Astrocyte of the hippocampus (primary cell): ENCODE measurements at regions not wholly inside any gene's neighbourhood (a gene's known extent, or its start where the extent isn't known, plus 50 kb on each side); places are given as distances from the start of the nearest gene placed in this dataset.

Experiments used
- DNase-seq: peaks from one replicate; pipeline ENCODE4 v3.0.0; 2011; ENCODE audit warnings: low read depth, low spot score

DNA sequence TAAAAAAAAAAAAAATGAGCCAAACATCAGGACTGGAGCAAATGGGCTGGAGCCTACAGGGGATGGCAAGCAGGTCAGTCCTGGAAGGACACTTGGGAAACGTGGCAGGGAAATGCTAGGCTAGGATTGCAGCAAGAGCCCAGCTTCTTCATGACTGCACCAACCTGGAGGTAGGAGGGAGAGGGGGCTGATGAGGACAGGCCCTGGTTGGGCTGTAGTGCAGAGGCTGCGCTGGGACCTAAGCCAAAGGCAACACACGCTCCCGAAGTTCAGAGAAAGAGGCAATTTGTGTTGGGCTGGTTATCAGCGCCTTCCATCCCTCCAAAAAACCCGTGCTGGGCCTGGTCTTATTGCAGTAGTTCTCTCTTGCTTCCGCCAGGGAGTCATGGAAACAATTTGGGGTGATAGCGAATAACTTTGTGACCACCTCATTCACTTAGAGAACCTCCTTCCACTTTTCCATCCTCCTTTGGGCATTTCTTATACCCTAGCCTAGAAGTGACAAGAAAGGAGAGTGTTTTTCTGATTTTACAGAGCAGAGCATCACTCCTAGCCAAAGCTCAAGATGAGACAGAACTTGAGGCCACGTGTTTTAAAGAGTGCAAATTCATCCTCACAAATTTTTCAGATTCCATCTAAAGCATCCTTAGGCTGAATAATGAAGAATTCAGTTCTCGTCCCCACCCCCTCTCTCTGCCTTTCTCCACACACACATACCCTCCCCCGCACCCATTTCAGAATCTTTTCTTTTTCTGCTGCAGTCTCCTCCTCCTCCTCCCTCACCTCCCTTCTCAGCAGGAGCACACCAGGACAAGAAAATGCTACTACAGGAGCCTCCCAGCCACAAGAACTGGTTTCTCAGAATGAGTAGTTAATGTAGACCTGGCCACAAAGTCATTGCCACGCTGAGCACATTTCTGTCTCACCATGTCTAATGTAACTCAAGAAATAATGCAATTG lies 61.3 kb upstream of the CALM2 start:
- DNase-seq, result peak; percentile 76

DNA sequence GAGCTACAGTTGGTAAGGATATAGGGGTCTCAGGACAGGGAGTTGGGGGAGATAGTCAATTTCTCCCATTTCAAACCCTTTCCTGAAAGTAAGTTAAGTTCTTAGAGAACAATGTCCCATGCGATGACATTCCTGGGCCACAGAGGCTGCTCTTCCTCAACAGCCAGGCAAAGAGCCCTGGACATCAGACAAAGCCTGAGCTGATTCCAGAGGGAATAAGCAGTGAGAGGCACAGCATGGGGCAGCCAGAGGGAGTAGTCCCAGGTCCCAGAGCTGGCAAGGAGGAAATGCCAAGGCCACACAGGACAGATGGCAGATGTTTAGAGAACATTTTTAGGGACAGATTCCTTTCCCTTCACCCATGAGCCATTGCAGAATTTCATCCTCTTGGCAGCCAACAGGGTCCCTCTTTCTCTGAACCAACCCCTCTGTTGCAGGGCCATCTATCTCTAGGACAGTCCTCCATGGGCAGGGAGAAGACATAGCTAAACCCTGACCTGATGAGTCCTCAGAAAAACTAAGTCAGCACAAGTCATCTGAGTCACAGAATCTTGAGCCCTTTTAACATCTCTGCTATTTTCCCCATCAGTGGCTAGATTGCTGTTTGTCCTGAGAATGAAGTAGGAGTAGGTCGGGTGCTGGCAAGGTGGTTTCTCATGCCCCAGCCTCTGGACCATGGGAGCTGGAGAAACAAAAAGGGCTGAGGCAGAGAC lies 60.3 kb upstream of the CALM2 start:
- DNase-seq, result no peak

GRCh38 chr2:47235132-47235531 lies 58.8 kb upstream of the CALM2 start:
- no peak for DNase-seq

DNA sequence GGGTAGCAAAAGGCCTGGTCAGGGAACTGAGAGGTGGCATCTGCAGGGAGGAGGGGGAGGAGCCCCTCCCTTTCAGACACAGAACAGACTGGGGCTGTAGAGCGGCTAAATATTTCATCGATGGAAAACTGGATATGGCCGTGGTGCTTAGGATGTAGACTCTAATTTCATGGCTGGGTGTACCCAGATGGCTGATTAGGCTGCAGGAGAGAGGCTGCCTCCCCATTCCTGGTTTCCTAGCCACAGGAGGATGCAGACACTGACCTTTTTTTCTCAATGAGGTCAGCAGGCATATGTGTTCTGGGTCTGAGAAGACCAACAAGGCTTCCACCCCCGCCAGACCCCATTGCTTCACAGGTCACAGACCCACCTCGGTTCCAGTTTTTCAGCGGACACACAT lies 58.1 kb upstream of the CALM2 start:
- DNase-seq, result no peak

DNA sequence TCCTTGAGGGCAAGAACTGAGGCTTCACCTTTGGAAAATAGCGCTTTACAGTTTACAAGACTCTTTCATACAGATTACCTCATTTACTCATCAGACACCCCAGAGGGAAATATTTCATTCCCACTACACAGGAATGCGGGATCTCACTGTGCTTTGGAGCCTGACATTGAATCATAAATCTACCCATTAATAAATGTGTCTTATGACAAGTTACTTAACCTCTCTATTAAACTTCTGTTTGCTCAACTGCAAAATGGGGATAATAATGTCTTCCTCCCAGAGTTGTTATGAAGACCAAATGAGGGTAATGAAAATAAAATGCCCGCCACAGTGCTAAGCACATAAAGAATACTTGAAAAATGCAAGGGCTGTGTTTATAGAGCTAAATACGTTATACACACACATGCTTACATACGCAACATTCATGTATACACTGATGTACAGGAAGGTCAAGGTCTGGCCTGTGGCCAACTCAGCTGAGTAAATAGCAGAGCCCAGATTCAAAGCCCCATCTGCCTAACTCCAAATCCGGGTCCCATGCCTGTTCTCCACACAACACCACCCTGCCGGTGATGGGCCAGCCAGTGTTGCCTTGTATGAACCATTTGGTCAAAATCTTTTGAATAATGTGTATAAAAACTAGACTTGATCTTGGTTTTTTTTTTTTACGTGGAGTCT lies 56.6 kb upstream of the CALM2 start:
- no peak for DNase-seq

DNA sequence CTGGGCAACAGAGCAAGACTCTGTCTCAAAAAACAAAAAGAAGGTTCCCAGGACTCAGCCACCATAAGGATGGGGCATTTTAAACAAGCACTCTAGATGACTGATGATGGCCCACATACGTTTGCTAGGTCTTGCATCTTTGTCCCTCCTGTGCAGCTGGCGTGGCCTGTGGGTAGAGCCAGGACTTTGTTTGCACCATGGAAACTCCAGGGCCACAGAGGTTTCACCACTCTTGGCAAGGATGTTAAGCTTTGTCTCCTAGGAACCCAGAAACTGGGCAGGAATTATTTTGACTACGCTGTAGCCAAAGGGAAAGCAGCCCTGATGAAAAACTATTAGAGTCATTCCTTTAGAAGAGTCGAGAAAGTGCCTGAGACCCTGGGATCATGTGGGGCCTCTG lies 54.1 kb upstream of the CALM2 start:
- DNase-seq, result peak; percentile 74

GRCh38 chr2:47227532-47228279 lies 51.4 kb upstream of the CALM2 start:
- DNase-seq, result no peak

- no peak for DNase-seq
These were observed 50.6 kb upstream of the CALM2 start for GRCh38 chr2:47226923-47227220.

DNA sequence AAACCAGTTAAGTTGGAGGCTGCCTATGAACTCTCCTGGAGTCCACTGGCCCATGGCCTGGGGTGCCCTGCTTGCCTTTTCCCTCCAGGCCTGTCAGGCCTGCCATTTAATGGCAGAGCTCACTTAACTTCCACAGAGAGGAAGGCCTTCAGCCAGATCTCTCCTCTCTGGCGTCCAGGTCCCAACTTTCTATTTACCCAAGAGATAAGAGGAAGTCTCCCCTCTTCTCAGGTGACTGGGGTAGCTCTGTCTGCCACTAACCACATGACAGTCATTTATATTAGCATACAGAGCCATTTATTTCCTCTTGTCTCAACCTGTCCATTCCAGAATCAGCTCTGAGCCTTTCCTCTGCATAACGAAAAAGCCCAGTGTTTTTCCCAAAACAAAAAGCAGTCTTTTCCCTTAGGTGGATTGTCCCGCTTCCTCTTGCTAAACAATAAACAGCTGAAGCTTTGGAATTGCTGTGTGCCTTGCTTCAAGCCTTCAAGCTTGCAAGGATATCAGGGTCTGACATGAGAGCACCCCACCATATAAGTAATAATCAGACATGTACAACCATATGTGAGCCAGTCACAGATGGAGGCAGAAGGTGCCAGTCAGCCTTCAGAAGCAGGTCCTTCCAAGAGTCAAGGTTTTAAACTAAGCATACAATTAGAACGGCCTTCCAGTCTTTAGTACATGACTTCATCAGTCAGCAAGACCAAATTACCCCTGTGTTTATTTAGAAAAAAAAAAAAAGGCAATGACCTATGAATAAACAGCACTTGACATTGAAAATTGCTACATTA lies 50.0 kb upstream of the CALM2 start:
- DNase-seq, result no peak
